GM18870 (cell line): ENCODE measurements at regions not wholly inside any gene's neighbourhood (a gene's known extent, or its start where the extent isn't known, plus 50 kb on each side); places are given as distances from the start of the nearest gene placed in this dataset.

ENCODE experiments used
- ATAC-seq: cut with Tn5 transposase; IDR thresholded peaks from one replicate; pipeline ENCODE4 v1.9.1; 2021; ENCODE audit warnings: moderate library complexity; ENCODE audit not compliant: unreplicated experiment

DNA sequence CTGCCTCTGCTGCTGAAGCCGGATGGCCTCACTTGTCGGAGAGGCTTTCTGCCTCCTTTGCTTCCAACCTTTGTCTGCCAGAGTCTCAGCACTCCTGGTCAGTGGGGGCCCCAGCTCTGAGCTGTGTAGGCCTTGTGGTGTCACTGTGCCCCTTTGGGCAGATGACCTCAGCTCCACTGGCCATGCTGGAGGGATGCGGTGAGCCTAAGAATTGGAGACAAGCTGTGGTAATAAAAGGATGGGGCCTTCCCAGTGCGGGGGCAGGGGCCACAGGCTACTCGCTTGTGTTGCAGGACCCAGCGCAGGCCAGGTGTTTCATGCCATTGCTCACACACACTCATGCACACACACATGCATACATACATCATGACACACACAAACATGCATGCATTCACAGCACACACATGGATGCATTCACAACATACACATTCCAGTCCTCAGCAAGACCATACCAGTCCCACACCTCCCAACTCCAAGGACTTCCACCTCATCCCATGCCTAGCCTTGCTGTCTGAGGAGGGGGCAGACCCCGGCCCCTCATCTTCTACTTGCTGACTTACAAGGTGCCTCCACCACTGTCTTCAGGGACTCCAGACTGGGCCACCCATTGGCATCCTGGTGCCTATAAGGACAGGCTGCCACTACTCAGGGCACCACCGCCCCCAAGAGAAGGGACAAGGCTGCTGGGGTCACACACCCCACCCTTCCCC is 237.7 kb downstream of the SYK start:
- ATAC-seq, result no peak

DNA sequence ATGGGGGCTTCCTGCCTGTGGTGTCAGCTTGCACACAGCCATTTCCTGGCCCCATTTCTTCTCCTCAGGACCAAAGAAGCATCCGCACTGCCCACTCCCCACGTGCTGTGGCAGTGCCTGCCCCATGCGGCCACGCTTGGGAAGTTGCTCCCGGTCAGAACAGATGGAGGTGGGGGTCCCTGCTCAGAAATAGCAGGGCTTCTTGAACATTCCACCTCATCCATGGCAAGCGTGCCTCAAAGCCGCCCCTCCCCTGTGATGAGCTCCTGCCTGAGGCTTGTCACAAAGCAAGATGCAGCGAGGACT is 238.2 kb downstream of the SYK start:
- ATAC-seq, result no peak

GRCh38 chr9:91040371-91041215 is 239.0 kb downstream of the SYK start:
- no peak for ATAC-seq

DNA sequence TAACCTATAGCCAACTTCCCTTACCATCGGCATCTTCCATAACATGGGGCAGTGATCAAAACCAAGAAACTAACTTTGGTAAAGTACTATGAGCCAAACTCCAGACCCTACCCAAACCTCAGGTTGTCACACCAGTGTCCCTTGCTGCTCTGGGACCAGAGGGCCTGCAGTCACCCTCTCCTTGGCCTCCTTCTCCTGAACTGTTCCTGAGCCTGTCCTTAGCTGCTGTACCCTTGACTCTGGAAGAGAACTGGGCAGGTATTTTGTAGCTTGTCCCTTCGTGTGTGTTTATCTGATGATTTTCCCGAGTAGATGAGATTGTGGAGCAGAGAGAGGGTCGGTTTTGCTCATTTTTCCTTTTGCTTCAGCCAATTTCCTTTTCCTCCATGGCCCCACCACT is 240.4 kb downstream of the SYK start:
- no peak for ATAC-seq

DNA sequence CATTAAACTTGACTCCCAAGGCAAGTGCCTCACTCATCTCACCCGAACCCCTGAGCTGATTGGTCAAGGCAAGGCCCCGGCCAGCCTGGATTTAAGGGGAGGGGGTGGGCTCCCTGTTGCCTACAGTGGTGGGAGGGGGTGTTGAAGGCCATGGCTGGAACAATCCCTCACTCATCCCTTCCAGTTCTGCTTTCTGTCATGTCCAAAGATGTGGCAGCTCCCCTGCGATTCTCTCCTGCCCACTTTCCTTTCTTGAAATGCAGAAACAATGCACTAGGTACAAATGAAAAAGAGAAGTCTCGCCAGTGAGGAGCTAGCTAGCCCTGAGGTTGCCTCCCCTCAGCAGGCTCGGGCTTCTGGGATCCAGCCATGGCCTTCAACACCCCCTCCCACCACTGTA is 240.9 kb downstream of the SYK start:
- no peak for ATAC-seq

- ATAC-seq, result no peak
These were observed 241.6 kb downstream of the SYK start for GRCh38 chr9:91043056-91043810.

DNA sequence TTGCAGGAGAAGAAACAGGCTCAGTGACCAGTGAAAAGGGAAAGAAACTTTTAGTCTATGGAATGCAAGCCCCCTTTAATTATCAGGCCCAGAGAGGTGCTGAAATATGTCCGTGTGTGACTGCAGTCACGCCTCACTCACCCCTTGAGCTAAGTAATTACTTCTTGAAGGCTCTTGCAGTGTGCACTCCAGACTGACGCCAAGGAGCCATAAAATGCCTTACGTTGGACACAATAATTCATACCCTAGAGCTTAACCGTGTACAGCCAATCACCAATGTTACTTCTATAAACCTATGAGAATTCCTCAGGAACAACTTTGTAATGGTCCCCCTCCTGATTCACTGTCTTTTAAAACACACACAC is 242.2 kb downstream of the SYK start:
- ATAC-seq, result no peak

GRCh38 chr9:91044354-91044753 is 242.7 kb downstream of the SYK start:
- ATAC-seq, result no peak

DNA sequence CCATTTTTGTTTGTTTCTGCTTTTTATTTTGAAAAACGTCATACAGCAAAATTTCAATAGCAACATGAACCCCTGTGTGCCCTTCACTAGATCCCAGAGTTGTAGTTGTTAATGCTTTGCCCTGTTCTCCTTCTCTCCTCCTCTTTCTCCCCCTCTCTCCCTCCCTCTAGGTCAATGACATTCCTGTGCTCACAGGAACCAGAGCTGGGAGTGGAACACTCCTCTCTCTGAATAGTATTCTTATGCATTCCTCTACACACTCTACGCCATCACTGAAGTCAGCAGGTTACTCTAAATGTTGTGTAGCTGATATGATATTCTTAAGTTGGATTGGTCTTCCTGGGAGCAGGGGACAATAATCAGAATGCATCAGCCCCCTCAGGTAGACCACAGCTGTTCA is 243.4 kb downstream of the SYK start:
- ATAC-seq, result no peak

GRCh38 chr9:91047529-91047928 is 245.9 kb downstream of the SYK start:
- no peak for ATAC-seq

- no peak for ATAC-seq
These were observed 246.5 kb downstream of the SYK start for GRCh38 chr9:91047993-91048607.

GRCh38 chr9:91048749-91049148 is 247.1 kb downstream of the SYK start:
- ATAC-seq, result no peak

- ATAC-seq, result no peak
These were observed 252.2 kb downstream of the SYK start for GRCh38 chr9:91053824-91054223.

DNA sequence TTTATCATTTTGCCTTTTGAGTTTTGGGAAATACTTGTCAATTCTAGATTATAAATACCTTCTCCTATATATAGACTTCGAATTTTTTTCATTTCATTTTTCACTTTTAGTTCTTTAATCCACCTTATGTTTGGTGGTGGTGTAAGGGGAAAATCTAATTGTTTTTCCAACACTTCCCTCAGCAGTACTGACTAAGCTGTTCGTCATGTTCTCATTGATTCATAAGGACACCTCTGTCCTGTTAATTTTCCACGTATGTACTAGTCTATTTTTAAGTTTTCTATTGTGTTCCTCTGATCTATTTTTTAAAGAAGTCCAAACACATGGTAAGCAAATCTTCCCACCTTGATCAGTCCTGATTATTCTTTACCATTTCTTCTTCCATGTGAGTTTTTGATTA is 254.2 kb downstream of the SYK start:
- no peak for ATAC-seq

GRCh38 chr9:91056486-91056885 is 254.9 kb downstream of the SYK start:
- no peak for ATAC-seq

- ATAC-seq, result no peak
These were observed 255.3 kb downstream of the SYK start for GRCh38 chr9:91056917-91057316.

DNA sequence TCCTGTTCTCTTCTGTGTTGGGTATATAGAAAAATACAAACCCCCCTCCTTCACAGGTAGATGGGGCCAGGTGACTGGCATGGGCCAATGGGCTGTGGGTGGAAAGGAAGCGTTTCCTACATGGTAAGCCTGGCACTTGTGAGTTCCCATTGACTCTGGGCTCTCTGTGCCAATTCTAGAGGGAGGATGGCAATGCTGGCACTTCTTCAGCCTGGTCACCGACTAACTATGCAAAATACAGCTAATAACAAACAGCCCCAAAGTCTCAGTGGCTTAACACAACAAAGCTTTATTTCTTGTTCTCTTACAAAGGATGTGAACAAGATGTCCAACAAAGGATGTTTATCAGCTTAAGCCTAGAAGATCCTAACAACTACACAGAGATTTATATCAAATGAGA is 258.1 kb downstream of the SYK start:
- no peak for ATAC-seq

- ATAC-seq, result no peak
These were observed 259.1 kb downstream of the SYK start for GRCh38 chr9:91060520-91061343.

DNA sequence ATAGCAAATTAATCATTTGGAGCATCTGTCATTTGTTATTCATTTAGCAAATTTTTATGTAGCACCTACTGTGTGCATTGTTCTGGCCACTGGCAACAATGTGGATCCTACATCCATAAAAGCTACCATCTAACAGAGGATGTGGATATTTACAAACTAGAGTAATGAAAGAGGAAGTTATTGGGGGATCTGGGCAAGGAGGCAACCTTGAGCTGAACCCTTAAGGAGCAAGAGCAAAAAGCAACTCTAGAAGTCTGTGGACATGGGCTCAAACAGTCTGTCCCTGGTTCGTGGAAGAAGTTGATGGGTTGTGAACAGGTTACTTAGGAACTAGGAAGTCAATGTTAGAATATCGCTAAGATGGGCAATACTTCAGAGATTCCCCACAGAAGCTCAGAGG is 259.9 kb downstream of the SYK start:
- ATAC-seq, result no peak

GRCh38 chr9:91062281-91062680 is 260.7 kb downstream of the SYK start:
- no peak for ATAC-seq

DNA sequence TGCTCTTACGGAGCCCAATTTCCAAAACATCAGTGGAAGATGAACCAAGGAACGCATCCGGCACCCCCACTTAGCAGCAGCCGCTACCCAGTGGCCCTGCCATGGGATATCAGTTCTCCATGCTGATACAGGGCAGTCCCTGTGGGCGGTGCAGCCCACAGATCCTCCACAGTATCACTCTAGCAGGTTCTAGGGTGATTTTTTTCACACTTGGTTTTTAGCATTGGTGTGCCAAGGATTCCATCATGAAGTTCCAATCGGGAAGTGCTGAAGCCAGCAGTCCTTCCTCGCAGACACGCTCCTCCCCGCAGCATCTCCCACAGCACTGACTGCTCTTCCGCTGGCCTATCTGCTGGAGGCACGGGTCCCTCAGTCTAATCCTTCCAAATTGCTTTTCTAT is 261.9 kb downstream of the SYK start:
- ATAC-seq, result no peak
